ENCODE measurements at regions not wholly inside any gene's neighbourhood (a gene's known extent, or its start where the extent isn't known, plus 50 kb on each side); places are given as distances from the start of the nearest gene placed in this dataset.
"Not testable (repeated sequence)": the region's sequence is repeated elsewhere in the genome, so short reads cannot be mapped to it uniquely, and the experiment has no call there.

DNA sequence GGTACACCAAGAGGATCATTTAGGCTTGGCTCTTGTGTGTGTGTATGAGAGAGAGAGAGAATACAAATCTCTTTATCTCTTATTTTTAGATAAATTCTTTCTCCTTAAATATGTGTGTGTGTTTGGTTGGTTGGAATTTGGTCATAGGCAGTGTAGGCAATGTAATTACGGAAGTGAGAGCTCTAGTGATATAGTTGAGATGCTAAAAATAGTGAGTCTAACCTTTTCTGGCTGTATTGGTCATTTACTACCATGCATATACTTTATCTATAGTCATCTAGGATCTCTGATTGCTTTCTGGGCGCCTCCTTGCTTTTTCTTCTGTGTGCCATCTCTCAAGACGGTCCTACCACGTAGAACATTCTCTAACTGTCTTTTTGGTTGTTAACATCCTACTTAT is 250.2 kb downstream of the NUF2 start:
- no peak for DNase-seq (ENCODE audit: low read depth)

DNA sequence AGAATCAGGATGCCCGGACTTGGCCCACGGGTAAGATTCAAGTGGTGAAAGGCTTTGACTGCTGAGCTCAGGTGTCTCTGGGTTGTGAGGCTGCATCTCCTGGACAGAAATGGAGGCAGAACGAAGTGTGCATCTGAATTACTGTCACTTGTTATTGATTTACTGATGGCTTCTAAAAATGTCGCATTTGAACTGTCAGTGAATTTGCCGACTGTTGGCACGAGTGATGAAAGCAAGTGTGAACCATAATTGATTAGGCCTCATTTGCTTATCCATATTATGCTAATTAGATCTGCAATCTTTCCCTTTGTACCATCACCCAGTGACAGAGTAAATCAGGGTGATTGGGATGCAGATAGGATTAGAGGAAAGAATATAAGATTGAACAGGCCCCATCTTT is 252.4 kb downstream of the NUF2 start:
- DNase-seq (ENCODE audit: low read depth): no peak

- no peak for DNase-seq (ENCODE audit: low read depth)
Measured at GRCh38 chr1:163580926-163581325, 259.2 kb downstream of the NUF2 start.

GRCh38 chr1:163583661-163584181 is 262.0 kb downstream of the NUF2 start:
- no peak for DNase-seq (ENCODE audit: low read depth)

DNA sequence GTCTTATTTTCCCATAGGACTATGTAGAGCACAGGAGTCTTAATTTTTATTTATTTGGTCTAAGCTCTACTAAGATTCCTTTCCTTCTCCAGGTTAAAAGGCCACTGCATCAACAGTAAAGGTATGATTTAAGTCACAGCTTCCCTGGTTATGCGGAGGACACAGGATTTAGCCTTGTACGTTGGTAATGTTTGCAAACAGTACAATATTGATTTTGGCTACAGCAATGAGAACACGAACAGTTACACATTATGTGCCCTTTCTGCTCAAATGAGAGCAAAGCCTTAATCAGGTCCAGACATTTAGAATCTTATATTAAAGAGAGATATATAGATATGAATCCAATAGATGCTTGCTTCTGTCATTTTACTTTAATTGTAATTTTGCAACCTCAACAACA is 264.0 kb downstream of the NUF2 start:
- DNase-seq (ENCODE audit: low read depth): no peak

DNA sequence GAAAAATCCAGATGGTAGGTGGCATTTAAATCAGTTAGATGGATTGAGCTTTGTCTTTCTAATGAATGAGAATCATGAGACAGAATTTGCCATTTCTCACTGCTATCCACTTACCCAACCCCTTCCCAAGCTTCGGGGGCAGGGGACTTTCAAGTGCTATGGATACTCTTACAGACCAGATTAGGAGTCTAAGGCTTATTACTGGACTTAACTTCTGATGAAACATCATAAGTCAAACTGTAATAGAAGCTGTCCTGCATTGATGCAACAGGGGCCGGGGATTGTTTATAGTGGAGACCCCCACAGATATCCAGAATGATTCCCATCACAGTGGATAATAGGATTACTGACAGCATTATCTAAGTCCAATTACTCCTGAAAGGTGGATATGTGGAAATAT is 267.0 kb downstream of the NUF2 start:
- no peak for DNase-seq (ENCODE audit: low read depth)

DNA sequence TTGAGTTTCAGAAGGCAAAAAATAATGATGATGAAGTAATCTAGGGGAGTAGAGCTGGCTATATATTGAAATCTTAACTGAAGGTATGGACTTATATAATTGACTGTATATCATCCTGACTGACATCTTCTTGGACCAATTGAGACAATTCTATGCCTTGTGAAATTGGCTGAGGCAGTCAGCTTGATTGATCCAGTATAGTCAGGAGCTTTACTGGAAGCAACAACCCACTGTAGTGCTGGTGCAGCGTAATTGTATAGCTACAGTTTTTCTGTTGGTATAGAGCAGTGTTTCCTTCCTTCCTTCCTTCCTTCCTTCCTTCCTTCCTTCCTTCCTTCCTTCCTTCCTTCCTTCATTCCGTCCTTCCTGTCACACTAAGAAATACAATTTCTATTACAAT is 268.0 kb downstream of the NUF2 start:
- DNase-seq (ENCODE audit: low read depth): no peak

- DNase-seq (ENCODE audit: low read depth): not testable (repeated sequence)
Measured at GRCh38 chr1:163591131-163591530, 269.4 kb downstream of the NUF2 start.

DNA sequence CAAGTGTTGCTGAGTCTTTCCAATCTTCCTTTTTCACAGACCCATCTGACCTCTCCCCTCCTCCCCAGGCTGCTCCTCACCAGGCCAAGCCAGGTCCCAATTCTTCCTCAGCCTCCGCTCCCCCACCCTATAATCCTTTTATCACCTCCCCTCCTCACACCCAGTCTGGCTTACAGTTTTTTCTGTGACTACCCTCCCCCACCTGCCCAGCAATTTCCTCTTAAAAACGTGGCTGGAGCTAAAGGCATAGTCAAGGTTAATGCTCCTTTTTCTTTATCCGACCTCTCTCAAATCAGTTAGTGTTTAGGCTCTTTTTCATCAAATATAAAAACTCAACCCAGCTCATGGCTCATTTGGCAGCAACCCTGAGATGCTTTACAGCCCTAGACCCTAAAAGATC is 270.9 kb downstream of the NUF2 start:
- not testable (repeated sequence) for DNase-seq (ENCODE audit: low read depth)

DNA sequence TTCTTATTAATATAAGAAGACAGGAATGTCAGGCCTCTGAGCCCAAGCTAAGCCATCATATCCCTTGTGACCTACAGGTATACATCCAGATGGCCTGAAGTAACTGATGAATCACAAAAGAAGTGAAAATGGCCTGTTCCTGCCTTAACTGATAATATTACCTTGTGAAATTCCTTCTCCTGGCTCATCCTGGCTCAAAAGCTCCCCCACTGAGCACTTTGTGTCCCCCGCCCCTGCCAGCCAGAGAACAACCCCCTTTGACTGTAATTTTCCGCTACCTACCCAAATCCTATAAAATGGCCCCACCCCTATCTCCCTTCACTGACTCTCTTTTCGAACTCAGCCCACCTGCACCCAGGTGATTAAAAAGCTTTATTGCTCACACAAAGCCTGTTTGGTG is 274.4 kb downstream of the NUF2 start:
- not testable (repeated sequence) for DNase-seq (ENCODE audit: low read depth)

DNA sequence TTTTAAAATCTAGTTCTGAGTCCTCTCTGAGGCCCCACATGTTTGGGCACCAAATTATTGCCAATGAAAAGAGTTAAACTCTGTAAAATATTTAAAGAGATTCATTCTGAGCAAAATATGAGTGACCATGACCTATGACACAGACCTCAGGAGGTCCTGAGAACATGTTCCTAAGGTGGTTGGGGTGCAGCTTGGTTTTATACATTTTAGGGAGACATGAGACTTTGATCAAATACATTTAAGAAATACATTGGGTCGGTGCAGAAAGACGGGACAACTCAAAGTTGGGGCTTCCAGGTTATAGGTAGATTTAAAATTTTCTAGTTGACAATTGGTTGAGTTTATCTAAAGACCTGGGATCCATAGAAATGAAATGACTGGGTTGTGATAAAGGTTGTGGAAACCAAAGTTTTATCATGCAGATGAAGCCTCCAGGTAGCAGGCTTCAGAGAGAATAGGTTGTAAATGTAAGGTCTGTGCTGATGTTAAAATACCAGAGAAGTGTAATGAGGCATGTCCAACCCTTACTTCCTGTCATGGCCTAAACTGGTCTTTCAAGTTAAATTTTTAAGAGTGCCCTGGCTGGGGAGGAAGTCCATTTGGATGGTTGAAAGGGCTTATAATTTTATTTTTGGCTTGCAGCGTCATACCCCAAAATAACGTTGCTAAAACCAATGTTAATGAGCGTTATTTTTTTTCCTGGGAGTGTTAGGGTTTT is 274.9 kb downstream of the NUF2 start:
- DNase-seq (ENCODE audit: low read depth): no peak

DNA sequence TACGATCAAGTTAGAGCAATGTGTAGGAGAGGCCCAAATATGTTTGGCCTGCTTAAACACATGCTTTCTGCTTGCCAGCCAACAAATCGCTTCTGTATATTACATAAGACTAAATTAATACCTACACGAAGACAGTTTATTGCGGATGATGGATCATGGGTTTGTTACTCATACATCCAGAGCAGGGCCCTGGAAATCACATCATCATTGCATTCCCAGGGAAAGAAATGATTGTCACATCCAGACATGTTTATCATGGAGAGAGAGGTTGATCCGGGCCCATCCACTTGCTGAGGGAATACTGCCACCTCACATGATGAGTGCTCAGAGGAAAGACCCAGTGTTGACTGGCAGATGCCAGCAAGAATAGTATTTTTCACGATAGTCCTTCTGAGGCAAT is 282.6 kb downstream of the NUF2 start:
- DNase-seq (ENCODE audit: low read depth): no peak

DNA sequence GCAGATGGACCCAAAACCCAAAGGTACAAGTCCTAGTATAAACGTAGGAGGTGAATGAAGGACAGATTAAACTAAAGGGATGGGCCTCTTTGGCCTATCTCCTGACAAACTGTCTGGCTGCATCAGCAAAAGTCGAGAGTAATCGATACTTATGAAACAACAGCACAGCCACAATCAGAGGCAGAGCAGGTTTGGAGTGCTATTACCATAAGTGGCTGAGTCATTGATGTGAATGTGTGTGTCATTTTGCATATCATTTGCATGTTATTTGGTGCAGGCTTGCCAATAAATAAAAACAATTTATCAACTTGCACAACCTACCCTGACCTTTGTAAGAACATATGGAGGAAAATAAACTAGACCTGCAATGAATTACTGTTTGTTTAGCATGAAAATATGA is 283.1 kb downstream of the NUF2 start:
- DNase-seq (ENCODE audit: low read depth): no peak

DNA sequence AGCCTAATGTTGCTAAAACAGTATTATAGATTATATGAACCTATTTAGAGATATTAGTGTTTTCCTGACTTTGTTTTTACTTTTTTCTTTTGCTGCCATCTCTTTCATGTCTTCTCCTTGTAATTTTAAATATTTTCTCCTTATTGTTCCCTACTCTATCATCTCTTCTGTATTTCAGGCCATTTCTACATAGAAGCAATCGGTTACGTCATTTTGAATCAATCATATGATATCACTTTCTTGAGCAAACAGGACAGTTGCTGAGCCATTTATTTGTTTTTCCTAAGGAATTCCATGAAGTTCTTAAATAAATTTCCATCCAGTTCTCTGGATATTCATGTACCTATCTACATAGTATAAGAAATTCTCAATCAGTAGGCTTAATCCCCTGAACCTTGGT is 287.2 kb downstream of the NUF2 start:
- no peak for DNase-seq (ENCODE audit: low read depth)

GRCh38 chr1:163609858-163610257 is 288.1 kb downstream of the NUF2 start:
- no peak for DNase-seq (ENCODE audit: low read depth)

DNA sequence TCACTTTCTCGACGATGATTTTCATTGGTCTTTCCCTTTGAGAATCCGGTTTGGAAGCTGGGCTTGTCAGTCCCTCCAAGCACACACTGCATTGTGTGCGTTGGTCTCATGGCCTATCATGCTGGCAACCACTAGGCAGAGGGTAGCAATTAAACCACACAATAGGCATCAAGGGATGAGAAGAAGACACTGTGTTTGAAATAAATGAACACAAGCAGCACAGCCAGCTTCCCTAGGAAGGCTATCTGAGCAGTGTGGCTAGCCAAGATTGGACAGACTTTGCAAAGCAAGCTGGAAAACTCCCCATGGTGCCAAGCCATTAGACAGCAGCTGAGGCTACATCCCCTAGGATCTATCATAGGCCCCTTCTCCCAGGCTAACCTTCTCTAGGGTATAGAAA is 288.7 kb downstream of the NUF2 start:
- DNase-seq (ENCODE audit: low read depth): no peak

- no peak for DNase-seq (ENCODE audit: low read depth)
Measured at GRCh38 chr1:163614361-163614760, 292.6 kb downstream of the NUF2 start.

GRCh38 chr1:163628034-163628773 is 306.4 kb downstream of the NUF2 start:
- no peak for DNase-seq (ENCODE audit: low read depth)

- DNase-seq (ENCODE audit: low read depth): no peak
Measured at GRCh38 chr1:163632269-163632668, 310.5 kb downstream of the NUF2 start.

GRCh38 chr1:163633366-163633765 is 311.6 kb downstream of the NUF2 start:
- DNase-seq (ENCODE audit: low read depth): no peak

- DNase-seq (ENCODE audit: low read depth): not testable (repeated sequence)
Measured at GRCh38 chr1:163645676-163646075, 323.9 kb downstream of the NUF2 start.

- no peak for DNase-seq (ENCODE audit: low read depth)
Measured at GRCh38 chr1:163650624-163651023, 328.9 kb downstream of the NUF2 start.

DNA sequence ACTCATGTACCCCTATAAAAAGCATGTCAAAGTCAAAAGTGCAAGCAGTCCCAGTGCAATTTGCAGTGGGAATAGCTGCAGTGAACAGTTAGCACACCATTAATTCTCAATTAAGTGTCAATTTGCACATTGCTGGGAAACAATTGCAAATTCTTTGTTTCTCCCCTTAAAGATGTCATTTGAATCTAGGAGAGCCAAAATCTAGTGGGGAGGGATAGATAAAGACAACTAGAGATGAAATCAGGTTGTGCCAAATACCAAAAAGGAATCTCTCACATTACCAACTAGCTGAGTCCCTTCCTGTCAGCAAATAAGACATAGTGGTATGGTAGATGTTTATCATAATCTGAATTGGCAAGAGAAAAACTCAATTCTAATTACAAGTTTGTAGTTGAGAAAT is 330.7 kb downstream of the NUF2 start:
- DNase-seq (ENCODE audit: low read depth): no peak

All from HT1080 (cell line).